ENCODE measurements at regions not wholly inside any gene's neighbourhood (a gene's known extent, or its start where the extent isn't known, plus 50 kb on each side); places are given as distances from the start of the nearest gene placed in this dataset.

- ATAC-seq (ENCODE audit: low read depth in 2 of 2): no peak
- Mint-ChIP-seq H3K4me1 (no peaks in the 10 kb centered on the region), H3K9me3 (peaks cover 5 to 12% (median 7%) of the 10 kb centered on the region in 7 donors), H3K4me3 (no peak overlapping the region), H3K36me3 (no peaks in the 10 kb centered on the region), H3K27me3 (no peaks in the 10 kb centered on the region), H3K27ac (no peak overlapping the region)
- no peak for DNase-seq
These were observed 1111.6 kb upstream of the SORCS1 start for GRCh38 chr10:108275895-108276685.

GRCh38 chr10:108260383-108260906 lies 1095.9 kb upstream of the SORCS1 start:
- H3K27me3 Mint-ChIP-seq: no peaks in the 10 kb centered on the region
- no peaks in the 10 kb centered on the region for H3K4me1 Mint-ChIP-seq

GRCh38 chr10:108254089-108254488 lies 1089.6 kb upstream of the SORCS1 start:
- Mint-ChIP-seq H3K9me3 (peaks cover 0 to 9% (median 5%) of the 10 kb centered on the region in 7 donors), H3K4me1 (no peaks in the 10 kb centered on the region), H3K27me3 (no peaks in the 10 kb centered on the region), H3K36me3 (no peaks in the 10 kb centered on the region), H3K27ac (no peak overlapping the region), H3K4me3 (no peak overlapping the region)
- no peak for DNase-seq
- no peak for ATAC-seq (ENCODE audit: low read depth in 2 of 2)

More at GRCh38 chr10:108260383-108260906, 1095.9 kb upstream of the SORCS1 start:
- no peak overlapping the region for H3K27ac Mint-ChIP-seq
- no peak overlapping the region for H3K4me3 Mint-ChIP-seq
- ATAC-seq (ENCODE audit: low read depth in 2 of 2): no peak
- peaks cover 0 to 2% (median 0%) of the 10 kb centered on the region in 7 donors for H3K9me3 Mint-ChIP-seq
- DNase-seq: no peak
- no peaks in the 10 kb centered on the region for H3K36me3 Mint-ChIP-seq

- no peak for ATAC-seq (ENCODE audit: low read depth in 2 of 2)
- H3K27ac Mint-ChIP-seq: no peak overlapping the region
- H3K27me3 Mint-ChIP-seq: no peaks in the 10 kb centered on the region
- DNase-seq: no peak
- peaks cover 4 to 14% (median 11%) of the 10 kb centered on the region in 7 donors for H3K9me3 Mint-ChIP-seq
- no peaks in the 10 kb centered on the region for H3K4me1 Mint-ChIP-seq
- no peak overlapping the region for H3K4me3 Mint-ChIP-seq
- H3K36me3 Mint-ChIP-seq: no peaks in the 10 kb centered on the region
These were observed 1088.3 kb upstream of the SORCS1 start for GRCh38 chr10:108252771-108253170.

GRCh38 chr10:108250936-108251620 lies 1086.6 kb upstream of the SORCS1 start:
- no peaks in the 10 kb centered on the region for H3K27me3 Mint-ChIP-seq
- ATAC-seq (ENCODE audit: low read depth in 2 of 2) (no peak), DNase-seq (no peak)
- H3K9me3 Mint-ChIP-seq: peaks cover 7 to 30% (median 19%) of the 10 kb centered on the region in 7 donors
- no peaks in the 10 kb centered on the region for H3K36me3 Mint-ChIP-seq
- H3K4me1 Mint-ChIP-seq: no peaks in the 10 kb centered on the region
- no peak overlapping the region for H3K27ac Mint-ChIP-seq
- H3K4me3 Mint-ChIP-seq: no peak overlapping the region

- ATAC-seq (ENCODE audit: low read depth in 2 of 2): no peak
These were observed 1085.4 kb upstream of the SORCS1 start for GRCh38 chr10:108249940-108250339.

GRCh38 chr10:108244443-108245228 lies 1080.1 kb upstream of the SORCS1 start:
- ATAC-seq (ENCODE audit: low read depth in 2 of 2) (no peak), DNase-seq (no peak)
- no peaks in the 10 kb centered on the region for H3K27me3 Mint-ChIP-seq
- H3K4me1 Mint-ChIP-seq: no peaks in the 10 kb centered on the region
- H3K27ac Mint-ChIP-seq: no peak overlapping the region
- H3K4me3 Mint-ChIP-seq: no peak overlapping the region
- peaks cover 10 to 48% (median 25%) of the 10 kb centered on the region in 7 donors for H3K9me3 Mint-ChIP-seq
- H3K36me3 Mint-ChIP-seq: no peaks in the 10 kb centered on the region

More at GRCh38 chr10:108249940-108250339, 1085.4 kb upstream of the SORCS1 start:
- no peak for DNase-seq
- Mint-ChIP-seq H3K36me3 (no peaks in the 10 kb centered on the region), H3K4me1 (no peaks in the 10 kb centered on the region), H3K9me3 (peaks cover 7 to 34% (median 21%) of the 10 kb centered on the region in 7 donors), H3K4me3 (no peak overlapping the region), H3K27ac (no peak overlapping the region), H3K27me3 (no peaks in the 10 kb centered on the region)

GRCh38 chr10:108241166-108241565 lies 1076.7 kb upstream of the SORCS1 start:
- Mint-ChIP-seq H3K4me3 (no peak overlapping the region), H3K36me3 (no peaks in the 10 kb centered on the region), H3K9me3 (peaks cover 4 to 24% (median 20%) of the 10 kb centered on the region in 7 donors), H3K27ac (no peak overlapping the region), H3K27me3 (no peaks in the 10 kb centered on the region), H3K4me1 (no peaks in the 10 kb centered on the region)
- DNase-seq (no peak), ATAC-seq (ENCODE audit: low read depth in 2 of 2) (no peak)

GRCh38 chr10:108238261-108238660 lies 1073.8 kb upstream of the SORCS1 start:
- Mint-ChIP-seq H3K4me3 (no peak overlapping the region), H3K27ac (no peak overlapping the region), H3K27me3 (no peaks in the 10 kb centered on the region), H3K9me3 (peaks cover 2 to 15% (median 4%) of the 10 kb centered on the region in 7 donors), H3K36me3 (no peaks in the 10 kb centered on the region), H3K4me1 (no peaks in the 10 kb centered on the region)
- ATAC-seq (ENCODE audit: low read depth in 2 of 2) (no peak), DNase-seq (no peak)

- ATAC-seq (ENCODE audit: low read depth in 2 of 2): no peak
- no peak for DNase-seq
- Mint-ChIP-seq H3K36me3 (no peaks in the 10 kb centered on the region), H3K9me3 (peaks cover 0 to 8% (median 0%) of the 10 kb centered on the region in 7 donors), H3K4me1 (no peaks in the 10 kb centered on the region), H3K4me3 (no peak overlapping the region), H3K27ac (no peak overlapping the region), H3K27me3 (no peaks in the 10 kb centered on the region)
These were observed 1066.1 kb upstream of the SORCS1 start for GRCh38 chr10:108230478-108231170.

- Mint-ChIP-seq H3K4me1 (no peaks in the 10 kb centered on the region), H3K4me3 (no peak overlapping the region), H3K36me3 (no peaks in the 10 kb centered on the region), H3K27me3 (no peaks in the 10 kb centered on the region), H3K27ac (no peak overlapping the region), H3K9me3 (peaks cover 0 to 11% (median 6%) of the 10 kb centered on the region in 7 donors)
- DNase-seq: no peak
- no peak for ATAC-seq (ENCODE audit: low read depth in 2 of 2)
These were observed 1044.2 kb upstream of the SORCS1 start for GRCh38 chr10:108208732-108209131.

GRCh38 chr10:108208038-108208437 lies 1043.5 kb upstream of the SORCS1 start:
- Mint-ChIP-seq H3K4me3 (no peak overlapping the region), H3K9me3 (peaks cover 0 to 8% (median 6%) of the 10 kb centered on the region in 7 donors), H3K36me3 (no peaks in the 10 kb centered on the region), H3K27ac (no peak overlapping the region), H3K4me1 (no peaks in the 10 kb centered on the region), H3K27me3 (no peaks in the 10 kb centered on the region)
- no peak for ATAC-seq (ENCODE audit: low read depth in 2 of 2)
- no peak for DNase-seq

All from naive B cell (primary cell).